HG03135 (cell line): ENCODE measurements at regions not wholly inside any gene's neighbourhood (a gene's known extent, or its start where the extent isn't known, plus 50 kb on each side); places are given as distances from the start of the nearest gene placed in this dataset.

Experiments
- ATAC-seq: cut with Tn5 transposase; IDR thresholded peaks from one replicate; pipeline ENCODE4 v1.9.1; 2021; ENCODE audit warnings: mild to moderate bottlenecking, moderate library complexity; ENCODE audit not compliant: unreplicated experiment

DNA sequence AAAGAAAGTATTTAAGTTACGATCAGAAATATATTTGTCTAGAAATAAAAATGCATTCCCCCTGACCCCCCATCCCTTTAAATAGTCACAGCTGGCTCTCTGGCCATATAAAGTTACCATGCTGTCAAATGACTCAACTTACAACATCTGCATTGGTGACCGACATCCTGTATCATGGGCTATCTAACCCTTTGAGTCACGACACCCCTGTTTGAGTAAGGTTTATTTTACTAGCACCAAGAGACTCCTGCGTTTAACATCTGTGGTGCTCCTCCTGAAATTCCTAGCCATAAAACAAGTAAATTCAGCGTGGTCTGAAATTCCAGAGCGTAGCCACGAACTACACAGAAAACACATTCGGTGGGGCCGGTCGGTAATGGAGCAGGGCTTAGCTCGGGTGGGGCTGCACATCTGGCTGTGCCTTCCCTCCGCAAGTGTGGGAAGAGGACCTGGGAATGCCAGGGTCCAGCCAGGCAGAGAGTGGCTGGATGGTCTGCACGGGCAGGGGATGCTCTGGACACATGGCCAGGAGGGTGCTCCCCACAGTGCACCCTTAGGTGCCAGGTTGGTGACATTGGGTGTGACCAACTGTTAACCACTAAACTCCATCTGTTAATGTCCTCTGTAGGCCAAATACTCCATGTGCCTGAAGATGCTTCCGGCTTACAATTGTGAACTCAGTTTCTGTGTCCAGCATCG lies 53.0 kb upstream of the CLDN14 start:
- no peak for ATAC-seq

DNA sequence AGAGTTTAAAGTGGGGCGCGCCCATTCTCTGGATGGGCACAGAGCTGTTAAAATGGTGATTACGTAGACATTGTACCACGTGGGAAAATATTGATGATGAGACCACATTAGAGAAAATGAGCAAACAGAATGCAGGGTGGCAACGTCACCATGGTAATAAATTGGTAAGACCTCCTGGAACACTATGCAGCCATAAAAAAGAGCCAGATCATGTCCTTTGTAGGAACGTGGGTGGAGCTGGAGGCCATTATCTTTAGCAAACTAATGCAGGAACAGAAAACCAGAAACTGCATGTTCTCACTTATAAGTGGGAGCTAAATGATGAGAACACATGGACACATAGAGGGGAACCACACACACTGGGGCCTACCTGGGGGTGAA lies 53.5 kb upstream of the CLDN14 start:
- no peak for ATAC-seq

DNA sequence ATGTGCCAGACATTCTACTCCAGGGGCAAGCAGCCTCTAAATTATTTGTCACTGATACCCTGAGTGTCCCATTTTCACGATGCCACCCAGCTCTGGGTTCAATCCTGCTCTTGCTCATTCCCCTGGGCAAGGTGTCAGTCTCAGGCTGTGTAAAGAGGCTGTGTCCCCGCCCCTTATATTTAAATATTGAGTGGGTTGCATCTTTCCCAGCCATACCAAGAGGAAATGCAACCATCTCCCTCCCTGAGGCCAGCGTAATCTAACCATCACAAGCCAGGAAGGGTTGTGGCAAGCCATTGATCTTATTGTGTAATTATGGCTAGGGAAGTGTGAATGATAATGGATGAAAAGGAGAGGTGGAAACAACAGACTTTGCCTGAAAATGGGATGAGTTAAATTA lies 54.7 kb upstream of the CLDN14 start:
- no peak for ATAC-seq

DNA sequence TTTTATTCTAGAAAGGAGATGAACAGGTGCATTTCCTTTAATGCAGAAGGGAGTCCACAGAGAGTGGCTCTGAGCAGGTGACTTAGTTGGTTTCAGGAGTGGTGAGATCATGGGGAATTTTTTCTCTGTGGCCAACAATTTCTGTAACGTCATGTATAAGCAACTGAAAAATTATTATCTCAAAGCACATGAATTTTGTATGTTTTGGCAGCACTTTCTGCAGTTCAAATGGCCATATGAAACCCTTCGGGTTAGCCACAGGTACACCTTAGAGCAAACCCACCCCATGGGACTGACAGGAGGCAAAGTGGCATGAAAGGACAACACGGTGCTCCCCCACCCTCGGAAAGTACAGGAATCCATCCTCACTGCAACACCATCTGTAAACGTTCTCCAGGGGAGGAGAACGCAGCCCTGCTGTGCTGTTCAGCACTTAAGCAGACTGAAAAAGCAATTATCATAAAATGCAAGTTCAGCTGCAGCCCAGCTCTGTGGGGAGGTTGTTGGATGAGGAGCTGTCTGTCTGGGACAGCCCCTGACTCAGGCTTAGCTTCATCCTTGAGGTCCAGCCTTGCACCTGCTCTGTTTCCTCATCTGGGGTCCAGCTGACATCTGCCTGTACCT lies 55.8 kb upstream of the CLDN14 start:
- ATAC-seq: peak; percentile 67

DNA sequence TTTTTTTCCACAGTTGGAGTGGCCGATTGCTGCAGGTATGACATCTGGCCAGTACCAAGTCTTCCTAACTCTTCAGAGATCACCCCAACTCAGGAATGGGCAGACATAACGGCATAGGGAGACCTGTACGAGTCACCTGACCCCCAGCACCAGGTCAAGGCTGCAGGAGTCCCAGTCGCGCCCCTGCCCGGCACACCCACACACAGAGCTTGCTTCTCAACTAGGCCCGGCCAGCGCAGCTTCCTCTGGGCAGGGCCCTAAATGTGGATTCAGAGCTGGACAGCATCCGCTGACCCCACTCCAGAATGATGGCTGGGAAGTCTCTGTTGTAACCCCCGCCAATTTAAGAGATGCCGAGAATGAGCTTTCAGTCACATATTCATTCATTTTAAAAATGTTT lies 58.8 kb upstream of the CLDN14 start:
- no peak for ATAC-seq

DNA sequence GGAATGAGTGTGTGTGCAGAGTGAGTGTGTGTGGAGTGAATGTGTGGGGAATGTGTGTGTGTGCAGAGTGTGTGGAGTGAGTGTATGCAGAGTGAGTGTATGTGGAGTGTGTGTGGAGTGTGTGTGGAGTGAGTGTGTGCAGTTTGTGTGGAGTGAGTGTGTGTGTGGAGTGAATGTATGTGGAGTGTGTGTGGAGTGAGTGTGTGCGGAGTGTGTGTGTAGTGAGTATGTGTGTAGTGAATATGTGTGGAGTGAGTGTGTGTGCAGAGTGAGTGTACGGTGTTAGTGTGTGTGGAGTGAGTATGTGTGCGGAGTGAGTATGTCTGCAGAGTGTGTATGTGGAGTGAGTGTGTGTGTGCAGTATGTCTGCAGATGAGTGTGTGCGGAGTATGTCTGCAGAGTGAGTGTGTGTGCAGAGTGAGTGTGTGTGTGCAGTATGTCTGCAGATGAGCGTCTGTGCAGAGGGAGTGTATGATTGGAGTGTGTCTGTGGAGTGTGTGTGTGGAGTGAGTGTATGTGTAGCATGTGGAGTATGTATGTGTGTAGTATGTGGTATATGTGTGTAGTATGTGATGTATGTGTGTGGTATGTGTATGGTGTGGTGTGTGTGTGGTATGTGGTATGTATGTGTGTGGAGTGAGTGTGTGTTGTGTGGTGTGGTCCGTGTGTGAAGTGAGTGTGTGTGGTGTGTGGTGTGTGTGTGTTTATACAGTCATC lies 59.7 kb upstream of the CLDN14 start:
- no peak for ATAC-seq

DNA sequence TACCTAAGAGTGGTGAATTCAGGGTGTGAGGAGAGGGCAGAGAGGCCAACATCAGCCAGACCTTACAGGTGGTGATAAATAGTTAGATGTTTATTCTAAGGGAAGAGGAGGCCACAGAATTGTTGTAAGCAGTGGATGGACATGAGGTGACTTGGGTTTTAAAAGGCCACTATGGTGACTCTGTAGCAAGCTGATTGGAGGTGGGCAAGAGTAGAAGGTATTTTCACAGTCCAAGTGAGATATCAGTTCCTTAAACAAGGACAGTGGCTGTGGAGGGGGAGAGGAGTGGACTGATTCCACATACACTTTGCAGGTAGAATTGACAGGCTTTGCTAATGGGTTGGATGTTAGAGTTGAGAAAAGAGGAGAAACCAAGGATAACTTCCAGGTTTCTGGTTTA lies 60.8 kb upstream of the CLDN14 start:
- no peak for ATAC-seq

DNA sequence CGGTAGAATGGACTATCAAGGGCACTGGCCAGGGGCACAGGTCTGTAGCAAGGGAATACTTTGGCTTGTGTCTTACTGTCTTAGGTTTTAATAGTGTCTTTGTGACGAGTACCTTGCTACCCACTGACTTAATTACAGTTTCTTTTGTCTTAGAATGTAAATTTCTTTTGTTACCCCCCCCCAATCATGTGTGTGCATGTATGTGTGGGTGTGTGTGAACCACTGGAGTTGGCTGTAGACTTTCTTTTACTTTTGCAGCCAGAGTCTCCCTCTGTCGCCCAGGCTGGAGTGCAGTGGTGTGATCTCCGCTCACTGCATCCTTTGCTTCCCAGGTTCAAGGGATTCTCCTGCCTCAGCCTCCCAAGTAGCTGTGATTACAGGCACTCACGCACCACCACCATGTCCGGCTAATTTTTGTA lies 61.8 kb upstream of the CLDN14 start:
- no peak for ATAC-seq

DNA sequence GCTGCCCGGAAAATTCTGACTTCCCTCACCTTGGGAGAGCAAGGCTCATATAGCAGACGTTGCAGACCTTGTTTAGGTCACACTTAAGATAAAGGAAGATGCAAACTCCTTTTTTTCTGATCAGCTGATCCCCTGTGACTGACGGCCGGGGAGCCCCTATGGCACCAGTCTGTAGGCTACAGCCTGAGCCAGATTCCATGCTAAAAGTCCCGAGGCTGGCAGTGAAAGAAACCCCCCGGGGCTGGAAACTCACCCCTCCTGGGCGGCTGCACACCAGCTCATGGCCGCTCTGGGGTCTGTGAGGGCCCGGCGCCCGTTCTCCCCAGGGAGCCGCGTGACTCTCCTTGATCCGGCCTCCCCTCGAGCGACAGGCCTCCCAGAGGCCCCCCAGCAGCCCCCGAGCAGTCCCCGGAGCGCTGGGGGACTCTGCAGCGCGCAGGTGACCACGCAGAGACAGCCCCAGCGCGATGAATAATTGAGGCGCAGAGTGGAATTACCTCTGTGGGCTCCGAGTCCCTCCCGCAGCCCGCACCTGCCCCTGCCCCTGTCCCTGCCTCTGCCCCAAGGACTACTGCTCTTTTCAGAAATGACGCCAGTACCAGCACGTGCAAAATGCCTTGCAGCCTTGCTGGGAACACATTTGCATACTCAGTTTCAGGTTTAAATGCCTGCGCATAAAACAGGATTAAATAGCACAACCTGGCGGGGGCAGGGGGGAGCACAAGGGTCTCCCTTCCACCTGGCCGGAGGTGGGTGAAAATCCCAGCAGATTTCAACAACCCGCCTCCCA lies 62.6 kb upstream of the CLDN14 start:
- ATAC-seq: no peak

DNA sequence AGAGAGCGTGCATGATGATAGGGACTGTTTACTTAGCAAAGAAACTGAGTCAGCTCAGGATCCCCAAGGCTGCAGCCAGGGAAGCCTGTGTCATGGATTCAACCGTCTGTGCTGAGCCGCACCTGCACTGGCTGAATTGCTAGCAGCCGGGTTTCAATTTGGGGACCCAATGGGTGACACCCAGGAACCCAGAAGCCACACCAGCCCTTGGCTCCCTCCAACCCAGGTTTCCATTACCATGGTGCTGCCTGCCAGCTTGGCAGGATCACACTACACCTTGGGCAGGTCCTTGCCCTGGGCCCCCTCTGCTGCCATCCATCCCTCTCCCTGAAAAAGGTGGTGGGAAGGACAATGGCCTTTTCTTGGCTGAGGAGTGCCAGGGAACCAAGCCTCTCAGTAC lies 64.0 kb upstream of the CLDN14 start:
- ATAC-seq: no peak

DNA sequence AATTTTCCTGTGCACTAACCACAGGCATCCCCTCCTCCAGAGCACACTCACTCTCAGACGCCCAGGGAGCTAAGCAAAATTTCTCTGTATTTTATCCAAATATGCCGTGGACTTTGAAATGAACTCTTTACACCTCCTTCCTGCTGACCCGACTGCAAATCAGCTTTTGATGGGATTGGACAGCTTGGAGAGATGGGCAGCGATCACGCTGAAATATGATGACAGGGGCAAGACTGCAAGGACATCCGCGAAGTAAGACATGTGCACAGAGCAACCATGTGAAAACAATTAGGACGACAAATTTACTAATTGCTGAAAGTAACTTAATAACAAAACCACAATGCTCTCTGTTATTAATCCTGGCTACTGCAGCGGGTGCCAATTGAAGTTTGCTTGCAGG lies 64.6 kb upstream of the CLDN14 start:
- no peak for ATAC-seq

DNA sequence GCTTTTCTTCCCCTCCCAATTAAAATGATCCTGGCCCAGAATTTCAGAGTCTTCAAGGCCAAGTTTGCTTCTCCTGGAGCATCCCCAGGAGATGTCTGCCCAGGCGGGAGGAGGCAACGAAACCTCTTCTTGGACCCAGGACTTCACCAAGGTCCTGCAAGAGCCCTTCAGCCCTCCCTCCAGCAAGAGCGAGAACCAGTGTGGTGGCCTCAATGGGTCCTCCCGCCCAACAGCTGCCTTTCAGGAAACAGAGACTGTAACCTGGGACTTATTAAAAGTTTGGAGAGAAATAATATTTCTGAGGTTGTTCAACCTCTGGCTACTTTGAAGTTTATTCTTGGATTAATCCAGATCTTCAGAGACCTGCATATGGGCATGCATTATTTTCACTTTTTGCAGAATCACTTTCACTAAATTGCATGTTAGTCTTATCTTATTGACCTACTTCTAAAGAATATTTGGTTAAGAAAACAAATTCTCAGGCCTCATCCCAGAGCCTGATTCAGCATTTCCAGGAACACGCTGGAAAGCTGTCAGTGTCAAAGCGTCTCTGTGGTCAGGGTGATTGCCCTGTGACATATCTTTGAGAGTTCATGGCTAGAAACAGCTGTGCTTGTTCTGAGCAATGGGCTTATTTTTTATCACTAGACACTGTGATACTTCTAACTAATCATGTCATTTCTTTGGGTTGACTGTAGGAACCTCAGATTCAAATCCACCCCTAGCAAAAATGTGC lies 66.0 kb upstream of the CLDN14 start:
- ATAC-seq: no peak

DNA sequence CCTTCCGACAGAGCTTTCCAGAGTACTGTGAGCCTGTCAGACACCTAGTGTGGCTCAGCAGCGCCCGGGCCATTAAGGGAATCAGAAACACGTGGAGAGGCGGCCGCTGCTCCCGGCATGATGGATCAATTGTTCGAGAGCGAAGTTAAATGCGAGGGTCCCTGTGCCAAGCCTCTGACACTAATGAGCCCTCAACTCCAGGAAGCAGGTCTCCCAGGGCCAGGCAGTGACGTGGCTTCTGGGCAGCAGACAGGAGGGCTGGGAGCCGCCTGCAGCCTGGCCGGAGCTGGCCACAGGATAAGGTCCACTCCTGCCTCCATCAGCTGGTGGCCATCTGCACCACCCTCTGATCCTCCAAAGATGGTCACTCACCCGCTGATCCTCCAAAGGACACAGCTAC lies 67.5 kb upstream of the CLDN14 start:
- no peak for ATAC-seq

DNA sequence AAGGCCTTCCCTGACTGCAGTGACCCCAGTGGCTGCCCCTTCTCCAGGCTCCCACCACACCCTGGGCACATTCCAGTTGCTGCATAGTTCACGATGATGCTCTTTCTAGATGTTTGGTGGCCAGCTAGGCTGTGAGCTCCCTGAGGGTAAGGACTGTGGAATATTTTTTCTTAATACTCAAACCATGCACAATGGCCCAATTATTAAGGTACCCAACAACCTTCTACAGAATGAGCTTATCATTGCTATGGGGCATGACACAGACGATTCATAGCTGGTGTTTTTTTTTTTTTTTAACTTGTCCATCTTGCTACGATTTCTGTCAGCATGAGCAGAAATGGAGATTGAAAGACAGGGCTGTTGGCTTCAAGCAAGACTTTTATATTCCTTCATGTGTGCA lies 68.9 kb upstream of the CLDN14 start:
- no peak for ATAC-seq

DNA sequence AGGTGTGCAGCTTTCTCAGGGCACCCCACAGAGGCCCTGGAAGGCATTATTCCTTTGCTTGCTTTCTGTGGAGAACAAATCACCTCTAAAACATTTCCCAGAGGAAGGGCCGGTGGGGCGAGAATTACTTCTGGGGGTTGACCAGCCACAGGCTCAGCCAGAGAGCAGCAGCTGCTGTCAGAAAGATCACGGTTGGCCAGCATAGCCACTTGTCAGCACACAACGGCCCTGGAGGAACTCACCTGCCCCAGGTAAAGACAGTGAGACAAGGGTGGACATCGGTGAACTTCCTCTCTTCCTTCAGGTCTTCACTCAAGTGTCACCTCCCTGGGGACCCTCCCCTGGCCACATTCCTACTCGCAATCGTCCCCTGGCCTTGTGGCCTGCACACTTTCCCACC lies 69.5 kb upstream of the CLDN14 start:
- ATAC-seq: no peak

DNA sequence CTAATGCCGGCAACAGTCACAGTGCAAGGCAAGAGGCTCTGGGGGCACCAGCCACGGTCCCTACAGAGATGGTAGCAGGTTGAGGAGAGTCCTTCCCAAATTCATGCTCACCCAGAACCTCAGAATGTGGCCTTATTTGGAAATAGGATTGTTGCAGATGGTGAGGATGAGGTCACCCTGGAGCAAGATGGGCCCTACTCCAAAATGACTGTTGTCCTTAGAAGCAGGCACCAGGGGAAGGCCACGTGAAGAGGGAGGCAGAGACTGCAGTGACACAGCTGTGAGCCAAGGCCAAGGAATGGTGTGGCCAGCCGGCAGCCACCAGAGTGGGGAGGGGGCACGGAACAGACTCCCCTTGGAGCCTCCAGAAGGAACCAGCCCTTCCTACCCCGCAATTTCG lies 70.8 kb upstream of the CLDN14 start:
- ATAC-seq: no peak

DNA sequence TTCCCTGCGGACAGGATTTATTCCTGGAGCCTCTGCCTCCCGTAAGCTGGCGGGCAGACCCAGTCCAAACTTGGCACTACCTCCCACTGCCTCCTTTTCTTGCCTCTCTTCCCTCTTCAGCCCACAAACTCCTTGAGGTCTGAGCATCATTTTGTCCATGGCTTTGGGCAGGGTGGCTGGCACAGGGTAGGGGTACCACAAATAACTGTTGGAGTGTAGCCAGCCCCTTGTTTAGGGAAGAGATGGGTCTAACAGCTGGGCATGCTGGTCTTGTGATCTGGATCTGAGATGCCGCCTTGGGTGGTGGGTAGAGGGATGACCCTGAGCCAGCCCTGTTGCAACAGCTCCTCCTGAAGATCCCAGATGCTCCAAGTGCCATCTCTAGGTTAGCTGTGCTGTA lies 71.4 kb upstream of the CLDN14 start:
- ATAC-seq: no peak

DNA sequence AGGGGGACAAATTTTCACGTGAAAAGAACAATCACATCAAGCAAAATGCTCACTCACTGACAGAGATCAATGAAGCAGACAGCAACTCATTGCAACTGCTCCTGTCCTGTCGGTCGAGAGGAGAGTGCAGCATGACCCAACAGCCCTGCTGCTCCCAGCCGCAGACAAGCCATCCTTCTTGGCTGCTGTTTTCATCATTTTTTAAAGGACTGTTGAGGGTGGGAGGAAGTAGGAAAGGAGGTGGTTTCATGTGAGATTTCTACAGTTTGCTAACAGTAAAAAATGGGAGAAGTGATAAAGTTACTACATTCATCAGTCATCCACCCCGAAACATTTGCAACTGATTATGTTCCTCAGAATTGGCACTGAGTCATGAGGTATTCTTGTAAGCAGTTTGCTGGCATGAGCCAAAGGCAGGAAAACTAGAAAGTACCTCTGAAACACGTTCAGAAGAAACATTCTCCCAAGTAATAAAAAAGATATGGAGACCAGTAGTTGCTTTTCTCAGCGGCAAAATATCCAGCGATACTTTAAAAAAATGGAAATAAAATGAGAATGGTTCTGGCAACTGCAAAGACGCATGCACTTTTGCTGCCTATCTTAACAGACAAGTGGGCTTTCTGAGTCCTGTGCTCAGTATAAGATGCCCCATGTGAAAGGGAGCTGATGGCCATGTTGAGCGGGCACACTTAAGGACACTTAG lies 72.0 kb upstream of the CLDN14 start:
- no peak for ATAC-seq

DNA sequence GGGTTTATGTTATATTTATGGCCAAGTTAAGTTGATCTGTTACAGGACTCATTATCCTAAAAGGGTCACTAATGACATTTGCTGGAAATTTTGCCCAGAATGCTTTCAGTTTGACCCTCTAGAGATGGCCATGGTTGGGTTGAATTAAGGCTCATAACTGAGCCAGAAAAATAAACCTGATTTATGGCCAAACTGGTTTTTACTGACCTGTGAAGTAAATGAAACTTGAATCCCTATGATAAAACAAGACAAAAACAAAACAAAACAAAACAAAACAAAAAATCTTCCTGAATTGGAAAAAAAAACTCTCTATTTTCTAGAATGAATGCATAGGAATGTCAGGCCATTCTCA lies 72.5 kb upstream of the CLDN14 start:
- no peak for ATAC-seq

DNA sequence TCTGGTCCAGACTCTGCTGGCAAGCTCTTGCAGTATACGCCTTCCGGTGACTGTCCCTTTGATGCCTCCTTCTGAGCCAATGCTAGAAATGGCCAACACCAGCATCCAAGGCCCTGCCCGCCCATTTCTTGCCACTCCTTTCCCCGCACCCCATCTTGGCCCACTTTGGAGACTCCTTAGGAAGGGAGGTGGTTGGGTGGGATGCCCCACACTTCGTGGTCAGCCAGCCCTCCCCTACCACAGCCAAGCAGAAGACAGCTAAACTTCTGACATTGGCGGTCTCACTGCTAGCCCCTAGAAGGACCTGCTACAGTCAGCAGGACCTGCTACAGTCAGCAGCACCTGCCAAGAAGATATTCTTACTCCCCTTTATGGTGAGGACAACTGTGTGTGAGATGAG lies 73.5 kb upstream of the CLDN14 start:
- ATAC-seq: no peak
